K562 (cell line): ENCODE measurements at regions not wholly inside any gene's neighbourhood (a gene's known extent, or its start where the extent isn't known, plus 50 kb on each side); places are given as distances from the start of the nearest gene placed in this dataset.

Experiments used
- ATAC-seq: fragments of 200-7000 bp; cut with Tn5 transposase; 3 replicates; pipeline ENCODE4 v1.9.1; 2020; ENCODE audit warnings: moderate library complexity
- BruUV-seq: library from RNA; stranded (reverse); fragments of 400-500 nt; replicated peaks from 2 replicates; lab custom pipeline; 2021; lab: Mats Ljungman, UMichigan
- CTCF ChIA-PET: fragments of 300-600 bp; formaldehyde crosslinking; extraction: SDS; loops from one replicate; lab custom pipeline; 2021; ENCODE audit warnings: low intra/inter-chr PET ratio; lab: Yijun Ruan, JAX
- POLR2A ChIA-PET: fragments of 300-600, 350-650 bp; sonication (Branson Sonifier 250); formaldehyde crosslinking; extraction: SDS; loops from one replicate; lab custom pipeline; 2021; ENCODE audit warnings: antibody characterized with exemption, inconsistent platforms; lab: Yijun Ruan, JAX
- DNase-seq, 4 experiments: peaks; one replicate each; pipeline versions ENCODE4 v3.0.0 to v3.0.0-alpha.2; 2011 to 2018; ENCODE audit warnings: low spot score in 3 of 4, mixed read lengths in 3 of 4; ENCODE audit errors: extremely low read depth in 1 of 4
- FAIRE-seq: peaks from 2 replicates; lab custom pipeline; 2011; peaks lifted over from hg19 to GRCh38; lab: Jason Lieb, UNC
- H2AFZ ChIP-seq: 2 replicates; pipeline ENCODE4 v1.6.0; 2011; ENCODE audit warnings: low read depth, low read length, control low read depth, inconsistent platforms
- H3K27ac ChIP-seq: fragments of 200-600 bp; 3 replicates; pipeline ENCODE4 v1.8.0; 2011; ENCODE audit warnings: low read depth, mild to moderate bottlenecking, control low read depth, inconsistent platforms, low read length, moderate library complexity, mixed read lengths; ENCODE audit errors: extremely low read depth
- H3K27me3 ChIP-seq, 2 experiments: fragments of 300-600 bp in 1 of 2; 2 replicates in 1 of 2; 3 replicates in 1 of 2; pipeline versions ENCODE4 v1.6.0 to v1.8.0; 2011; ENCODE audit warnings: inconsistent platforms in 2 of 2, low read length in 2 of 2, mild to moderate bottlenecking in 1 of 2, mixed read lengths in 1 of 2, moderate library complexity in 1 of 2; ENCODE audit not compliant: control insufficient read depth in 2 of 2, insufficient read depth in 2 of 2
- H3K36me3 ChIP-seq: fragments of 300-600 bp; 3 replicates; pipeline ENCODE4 v1.8.0; 2011; ENCODE audit warnings: mild to moderate bottlenecking, low read length, inconsistent platforms; ENCODE audit not compliant: control insufficient read depth, insufficient read depth
- H3K4me1 ChIP-seq, 2 experiments: fragments of 200-600 bp in 1 of 2; replicated peaks in 1 of 2; 2 replicates in 1 of 2; 3 replicates in 1 of 2; pipeline versions ENCODE4 v1.5.1 to v1.8.0; 2011; ENCODE audit warnings: inconsistent platforms in 2 of 2, low read length in 2 of 2, mild to moderate bottlenecking in 1 of 2, mixed read lengths in 1 of 2, moderate library complexity in 1 of 2; ENCODE audit not compliant: control insufficient read depth in 2 of 2, insufficient read depth in 2 of 2
- H3K4me2 ChIP-seq: 2 replicates; pipeline ENCODE4 v1.6.1; 2011; ENCODE audit warnings: low read length, control low read depth, inconsistent platforms, mixed read lengths; ENCODE audit not compliant: insufficient read depth
- H3K4me3 ChIP-seq: fragments of 200-600 bp; sonication (generic), shearing (Covaris generic); 2 replicates; pipeline ENCODE4 v1.5.1; 2016; ENCODE audit warnings: control low read depth, inconsistent platforms
- H3K79me2 ChIP-seq: fragments of 200-600 bp; 3 replicates; pipeline ENCODE4 v1.8.0; 2011; ENCODE audit warnings: low read length, inconsistent platforms; ENCODE audit not compliant: control insufficient read depth, insufficient read depth
- H3K9ac ChIP-seq, 2 experiments: 2 replicates each; pipeline versions ENCODE4 v1.6.0 to v1.6.1; 2011; ENCODE audit warnings: low read depth in 2 of 2, low read length in 2 of 2, control low read depth in 1 of 2, inconsistent platforms in 1 of 2, mild to moderate bottlenecking in 1 of 2, mixed read lengths in 1 of 2; ENCODE audit not compliant: insufficient read depth in 1 of 2
- H3K9me1 ChIP-seq: one replicate; pipeline ENCODE4 v1.6.0; 2011; ENCODE audit warnings: inconsistent platforms, mild to moderate bottlenecking, low read length, moderate library complexity; ENCODE audit not compliant: control insufficient read depth, insufficient read depth
- H3K9me3 ChIP-seq: replicated peaks from 2 replicates; pipeline ENCODE4 v1.5.1; 2011; ENCODE audit warnings: low read depth, low read length, inconsistent platforms; ENCODE audit not compliant: control insufficient read depth, insufficient read depth
- H4K20me1 ChIP-seq: replicated peaks from 2 replicates; pipeline ENCODE4 v1.6.1; 2011; ENCODE audit warnings: low read length, inconsistent platforms, mixed read lengths; ENCODE audit not compliant: control insufficient read depth, insufficient read depth
- CHD4 ChIP-seq: fragments of 200-600 bp; sonication (generic); IDR thresholded peaks from 3 replicates; pipeline ENCODE4 v1.6.1; 2012; ENCODE audit warnings: low read depth, mild to moderate bottlenecking, mixed read lengths, low read length, inconsistent platforms; ENCODE audit not compliant: insufficient read depth, insufficient replicate concordance, poor library complexity, severe bottlenecking
- FIP1L1 ChIP-seq: fragments of 200-400 bp; formaldehyde crosslinking; IDR thresholded peaks from 2 replicates; pipeline ENCODE4 v1.6.1; 2018; ENCODE audit warnings: mild to moderate bottlenecking, low read depth, low read length; ENCODE audit not compliant: poor library complexity, severe bottlenecking
- GABPA ChIP-seq: fragments of 200-800 bp; sonication (Bioruptor generic); conservative IDR thresholded peaks from 2 replicates; pipeline ENCODE4 v1.6.1; 2016; ENCODE audit warnings: low read depth, missing genetic modification characterization, missing compliant biosample characterization
- HLTF ChIP-seq: fragments of 450-650 bp; IDR thresholded peaks from 2 replicates; pipeline ENCODE4 v1.6.1; 2016
- MED1 ChIP-seq: sonication (generic); formaldehyde crosslinking; IDR thresholded peaks from 2 replicates; pipeline ENCODE4 v1.8.1; 2023; ENCODE audit warnings: missing genetic modification reagents, borderline replicate concordance
- ZNF431 ChIP-seq: sonication (generic); formaldehyde crosslinking; IDR thresholded peaks from 2 replicates; pipeline ENCODE4 v1.8.0; 2022; ENCODE audit warnings: mild to moderate bottlenecking, missing genetic modification reagents
- ZNF785 ChIP-seq: fragments of 250-450 bp; sonication (Bioruptor Pico); IDR thresholded peaks from 2 replicates; pipeline ENCODE4 v1.4.0; 2020; ENCODE audit warnings: mild to moderate bottlenecking
- ZZZ3 ChIP-seq: fragments of 450-650 bp; IDR thresholded peaks from 2 replicates; pipeline ENCODE4 v1.6.1; 2016; ENCODE audit warnings: antibody characterized with exemption, mild to moderate bottlenecking, moderate library complexity
- WGBS: fragments of 100-300 bp; shearing (Covaris generic); methylation state at CpG from one replicate; pipeline ENCODE4 v1.1.6; 2016; ENCODE audit warnings: low coverage, mixed read lengths; ENCODE audit not compliant: insufficient coverage; ENCODE audit errors: missing lambda C conversion rate; 5-methylcytosine and 5-hydroxymethylcytosine counted together
- in situ Hi-C: fragments of 300-500 bp; cut with MboI; formaldehyde crosslinking; loops from 4 replicates; pipeline ENCODE4 v1.15.0; 2018; ENCODE audit warnings: inconsistent platforms, mixed read lengths
- intact Hi-C: fragments of 100-400 bp; cut with micrococcal nuclease; formaldehyde crosslinking; loops from 2 replicates; pipeline ENCODE4 v1.14.2; 2022
- TF ChIP-seq, protein P1 (sequence below), 2 experiments: IDR thresholded peaks; 2 replicates each; pipeline ENCODE4 v1.6.1; 2011; ENCODE audit warnings: borderline replicate concordance in 1 of 2, control low read depth in 1 of 2, low read depth in 1 of 2, low read length in 1 of 2, mild to moderate bottlenecking in 1 of 2, mixed read lengths in 1 of 2, moderate library complexity in 1 of 2; ENCODE audit not compliant: insufficient read depth in 1 of 2, insufficient read length in 1 of 2, poor library complexity in 1 of 2, severe bottlenecking in 1 of 2; ENCODE audit errors: extremely low read depth in 1 of 2
- TF ChIP-seq, protein P2 (sequence below): fragments of 450-650 bp; formaldehyde crosslinking; IDR thresholded peaks from 2 replicates; pipeline ENCODE4 v1.4.0; 2022; ENCODE audit warnings: missing genetic modification characterization
- TF ChIP-seq, protein P3 (sequence below): fragments of 450-650 bp; IDR thresholded peaks from 2 replicates; pipeline ENCODE4 v1.6.1; 2016

DNA sequence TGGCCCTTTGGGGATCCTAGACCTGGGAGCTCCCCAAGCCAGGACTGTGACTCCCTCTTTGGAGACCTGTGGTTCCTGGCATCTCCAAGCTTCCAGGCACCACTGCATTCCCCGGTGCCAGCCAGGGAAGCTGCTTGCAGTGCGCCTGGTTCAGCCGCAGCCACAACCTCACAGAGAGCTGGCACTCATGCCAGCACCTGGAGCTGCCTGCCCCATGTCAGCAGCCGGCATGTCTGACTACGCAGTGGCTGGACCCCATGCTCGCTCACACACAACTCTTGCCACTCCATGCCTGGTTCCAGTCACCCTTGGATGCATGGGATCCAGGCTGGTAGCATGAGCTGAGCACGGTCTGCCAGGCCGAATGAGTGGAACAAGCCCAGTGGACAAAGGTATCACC is 426.6 kb downstream of the LRRIQ3 start:
- Histone ChIP-seq H4K20me1 (no peaks in the 10 kb centered on the region), H3K9me1 (no peaks in the 10 kb centered on the region), H3K27ac (no peak overlapping the region), H3K9me3 (no peaks in the 10 kb centered on the region), H3K4me1 (no peaks in the 10 kb centered on the region), H3K9ac (no peak overlapping the region), H3K27me3 (no peaks in the 10 kb centered on the region), H3K4me2 (no peak overlapping the region), H3K79me2 (no peaks in the 10 kb centered on the region), H3K36me3 (no peaks in the 10 kb centered on the region), H3K4me3 (no peak overlapping the region), H2AFZ (no peak overlapping the region)
- ATAC-seq = no peak
- POLR2A ChIA-PET = no interaction called here
- in situ Hi-C loops = no loop called here
- 2% methylated on average over 8 of the region's 8 CpGs for WGBS
- no TSS peak for BruUV-seq
- intact Hi-C loops = no loop called here
- CTCF ChIA-PET = no interaction called here
- no peak for DNase-seq
- FAIRE-seq = no peak
- no peak for TF ChIP-seq ZNF785
- TF ChIP-seq GABPA = no peak
- no peak for TF ChIP-seq MED1
- TF ChIP-seq ZNF431 = no peak
- TF ChIP-seq, protein P1, sequence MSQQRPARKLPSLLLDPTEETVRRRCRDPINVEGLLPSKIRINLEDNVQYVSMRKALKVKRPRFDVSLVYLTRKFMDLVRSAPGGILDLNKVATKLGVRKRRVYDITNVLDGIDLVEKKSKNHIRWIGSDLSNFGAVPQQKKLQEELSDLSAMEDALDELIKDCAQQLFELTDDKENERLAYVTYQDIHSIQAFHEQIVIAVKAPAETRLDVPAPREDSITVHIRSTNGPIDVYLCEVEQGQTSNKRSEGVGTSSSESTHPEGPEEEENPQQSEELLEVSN (IDR thresholded peaks at IDR 0.05; ENCODE audit: borderline replicate concordance in 1 of 2, extremely low read depth in 1 of 2, insufficient read depth in 1 of 2, insufficient read length in 1 of 2, low read depth in 1 of 2, low read length in 1 of 2, poor library complexity in 1 of 2, severe bottlenecking in 1 of 2) = no peak
- TF ChIP-seq, protein P2, sequence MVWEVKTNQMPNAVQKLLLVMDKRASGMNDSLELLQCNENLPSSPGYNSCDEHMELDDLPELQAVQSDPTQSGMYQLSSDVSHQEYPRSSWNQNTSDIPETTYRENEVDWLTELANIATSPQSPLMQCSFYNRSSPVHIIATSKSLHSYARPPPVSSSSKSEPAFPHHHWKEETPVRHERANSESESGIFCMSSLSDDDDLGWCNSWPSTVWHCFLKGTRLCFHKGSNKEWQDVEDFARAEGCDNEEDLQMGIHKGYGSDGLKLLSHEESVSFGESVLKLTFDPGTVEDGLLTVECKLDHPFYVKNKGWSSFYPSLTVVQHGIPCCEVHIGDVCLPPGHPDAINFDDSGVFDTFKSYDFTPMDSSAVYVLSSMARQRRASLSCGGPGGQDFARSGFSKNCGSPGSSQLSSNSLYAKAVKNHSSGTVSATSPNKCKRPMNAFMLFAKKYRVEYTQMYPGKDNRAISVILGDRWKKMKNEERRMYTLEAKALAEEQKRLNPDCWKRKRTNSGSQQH = no peak
- TF ChIP-seq CHD4 = no peak
- TF ChIP-seq, protein P3, sequence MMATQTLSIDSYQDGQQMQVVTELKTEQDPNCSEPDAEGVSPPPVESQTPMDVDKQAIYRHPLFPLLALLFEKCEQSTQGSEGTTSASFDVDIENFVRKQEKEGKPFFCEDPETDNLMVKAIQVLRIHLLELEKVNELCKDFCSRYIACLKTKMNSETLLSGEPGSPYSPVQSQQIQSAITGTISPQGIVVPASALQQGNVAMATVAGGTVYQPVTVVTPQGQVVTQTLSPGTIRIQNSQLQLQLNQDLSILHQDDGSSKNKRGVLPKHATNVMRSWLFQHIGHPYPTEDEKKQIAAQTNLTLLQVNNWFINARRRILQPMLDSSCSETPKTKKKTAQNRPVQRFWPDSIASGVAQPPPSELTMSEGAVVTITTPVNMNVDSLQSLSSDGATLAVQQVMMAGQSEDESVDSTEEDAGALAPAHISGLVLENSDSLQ = no peak
- no peak for TF ChIP-seq FIP1L1
- no peak for TF ChIP-seq ZZZ3
- TF ChIP-seq HLTF = no peak
